HEK293 (cell line): ENCODE measurements at regions not wholly inside any gene's neighbourhood (a gene's known extent, or its start where the extent isn't known, plus 50 kb on each side); places are given as distances from the start of the nearest gene placed in this dataset.

Experiments
- CTCF ChIA-PET: fragments of 350-600 bp; formaldehyde crosslinking; extraction: SDS; loops from one replicate; lab custom pipeline; 2021; ENCODE audit warnings: antibody characterized with exemption; lab: Yijun Ruan, JAX
- POLR2A ChIA-PET: fragments of 300-600 bp; formaldehyde crosslinking; extraction: SDS; loops from one replicate; lab custom pipeline; 2020; ENCODE audit warnings: antibody characterized with exemption, inconsistent platforms; lab: Yijun Ruan, JAX
- H3K27ac ChIP-seq: fragments of 200-500 bp; sonication (Bioruptor generic); 2 replicates; pipeline ENCODE4 v1.5.1; 2014; ENCODE audit warnings: low read depth, low read length, control low read depth, inconsistent platforms; ENCODE audit errors: extremely low read depth
- H3K36me3 ChIP-seq, 2 experiments: fragments of 200-500 bp in 1 of 2; sonication (Bioruptor generic) in 1 of 2; 1 replicate in 1 of 2; 2 replicates in 1 of 2; pipeline ENCODE4 v1.5.1; 2014 to 2017; ENCODE audit warnings: inconsistent platforms in 2 of 2, low read length in 2 of 2; ENCODE audit not compliant: control insufficient read depth in 2 of 2, insufficient read depth in 1 of 2
- H3K4me1 ChIP-seq: fragments of 200-500 bp; sonication (Bioruptor generic); 2 replicates; pipeline ENCODE4 v1.5.1; 2014; ENCODE audit warnings: mild to moderate bottlenecking, low read length, inconsistent platforms; ENCODE audit not compliant: control insufficient read depth, insufficient read depth
- H3K4me3 ChIP-seq: 2 replicates; pipeline ENCODE4 v1.5.1; 2011; ENCODE audit warnings: low read depth, mild to moderate bottlenecking, control low read depth, low read length, moderate library complexity
- H3K9me3 ChIP-seq: fragments of 200-500 bp; sonication (Bioruptor generic); 2 replicates; pipeline ENCODE4 v1.5.1; 2014; ENCODE audit warnings: low read depth, low read length, inconsistent platforms; ENCODE audit not compliant: control insufficient read depth, insufficient read depth
- EGR2 ChIP-seq: fragments of 450-650 bp; formaldehyde crosslinking; IDR thresholded peaks from 2 replicates; pipeline ENCODE4 v1.5.1; 2016; ENCODE audit warnings: low read depth, missing biosample characterization, missing genetic modification characterization
- GLIS1 ChIP-seq: fragments of 450-650 bp; formaldehyde crosslinking; IDR thresholded peaks from 2 replicates; pipeline ENCODE4 v1.5.1; 2016; ENCODE audit warnings: missing biosample characterization, missing genetic modification characterization
- GLIS2 ChIP-seq: fragments of 450-650 bp; formaldehyde crosslinking; IDR thresholded peaks from 2 replicates; pipeline ENCODE4 v1.5.1; 2016; ENCODE audit warnings: missing biosample characterization, missing genetic modification characterization
- SP7 ChIP-seq: fragments of 450-650 bp; formaldehyde crosslinking; IDR thresholded peaks from 2 replicates; pipeline ENCODE4 v1.5.1; 2016; ENCODE audit warnings: missing biosample characterization, missing genetic modification characterization
- ZBTB48 ChIP-seq: fragments of 450-650 bp; formaldehyde crosslinking; IDR thresholded peaks from 2 replicates; pipeline ENCODE4 v1.5.1; 2016; ENCODE audit warnings: missing biosample characterization, missing genetic modification characterization
- ZIC2 ChIP-seq: fragments of 450-650 bp; formaldehyde crosslinking; IDR thresholded peaks from 2 replicates; pipeline ENCODE4 v1.5.1; 2016; ENCODE audit warnings: missing biosample characterization, missing genetic modification characterization
- ZNF10 ChIP-seq: fragments of 450-650 bp; formaldehyde crosslinking; IDR thresholded peaks from 2 replicates; pipeline ENCODE4 v1.5.1; 2017; ENCODE audit warnings: missing biosample characterization, missing genetic modification characterization
- ZNF121 ChIP-seq: fragments of 450-650 bp; formaldehyde crosslinking; IDR thresholded peaks from 2 replicates; pipeline ENCODE4 v1.5.1; 2016; ENCODE audit warnings: missing biosample characterization, missing genetic modification characterization
- ZNF23 ChIP-seq: fragments of 450-650 bp; formaldehyde crosslinking; IDR thresholded peaks from 2 replicates; pipeline ENCODE4 v1.5.1; 2016; ENCODE audit warnings: missing biosample characterization, missing genetic modification characterization, borderline replicate concordance
- ZNF239 ChIP-seq: fragments of 450-650 bp; formaldehyde crosslinking; IDR thresholded peaks from 2 replicates; pipeline ENCODE4 v1.5.1; 2016; ENCODE audit warnings: missing biosample characterization, missing genetic modification characterization
- ZNF292 ChIP-seq: fragments of 450-650 bp; formaldehyde crosslinking; IDR thresholded peaks from 2 replicates; pipeline ENCODE4 v1.5.1; 2016; ENCODE audit warnings: low read depth, missing biosample characterization, missing genetic modification characterization, borderline replicate concordance
- ZNF610 ChIP-seq: fragments of 450-650 bp; formaldehyde crosslinking; IDR thresholded peaks from 2 replicates; pipeline ENCODE4 v1.5.1; 2016; ENCODE audit warnings: missing biosample characterization, missing genetic modification characterization, borderline replicate concordance
- ZNF660 ChIP-seq: fragments of 450-650 bp; IDR thresholded peaks from 2 replicates; pipeline ENCODE4 v1.5.1; 2018; ENCODE audit warnings: missing biosample characterization, mild to moderate bottlenecking, missing genetic modification characterization
- ZNF791 ChIP-seq: fragments of 450-650 bp; formaldehyde crosslinking; IDR thresholded peaks from 2 replicates; pipeline ENCODE4 v1.5.1; 2016; ENCODE audit warnings: missing biosample characterization, missing genetic modification characterization
- TF ChIP-seq, protein P1 (sequence below): fragments of 450-650 bp; formaldehyde crosslinking; IDR thresholded peaks from 2 replicates; pipeline ENCODE4 v1.5.1; 2016; ENCODE audit warnings: missing biosample characterization, missing genetic modification characterization, borderline replicate concordance
- TF ChIP-seq, protein P2 (sequence below): fragments of 450-650 bp; formaldehyde crosslinking; IDR thresholded peaks from 2 replicates; pipeline ENCODE4 v1.5.1; 2017; ENCODE audit warnings: missing biosample characterization, missing genetic modification characterization

DNA sequence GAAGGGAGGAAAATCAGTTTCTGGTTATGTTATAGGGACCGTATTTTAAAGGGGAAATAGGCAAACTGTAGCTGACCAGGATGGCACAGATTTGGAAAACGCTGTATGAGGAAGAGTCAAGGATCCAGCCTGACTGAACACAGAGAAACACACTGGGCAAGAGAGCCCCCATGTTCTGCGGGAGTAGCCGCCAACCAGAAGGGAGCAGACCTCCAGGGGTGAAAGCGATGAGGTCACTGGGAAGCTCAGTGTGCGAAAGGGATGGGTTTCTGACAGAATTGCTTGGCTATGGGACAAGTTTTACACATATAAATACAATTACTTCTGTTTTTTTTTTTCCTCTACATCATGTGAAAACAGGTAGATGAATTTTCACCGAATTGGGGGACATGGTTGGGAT is 291.6 kb upstream of the PODXL start:
- TF ChIP-seq EGR2 (tag by site-specific recombination) (no peak), ZNF610 (tag by site-specific recombination) (no peak), ZIC2 (tag by site-specific recombination) (peak; percentile 61), GLIS1 (tag by site-specific recombination) (peak; percentile 61; the same call in 1 of the 2 replicates)
- TF ChIP-seq, protein P1, sequence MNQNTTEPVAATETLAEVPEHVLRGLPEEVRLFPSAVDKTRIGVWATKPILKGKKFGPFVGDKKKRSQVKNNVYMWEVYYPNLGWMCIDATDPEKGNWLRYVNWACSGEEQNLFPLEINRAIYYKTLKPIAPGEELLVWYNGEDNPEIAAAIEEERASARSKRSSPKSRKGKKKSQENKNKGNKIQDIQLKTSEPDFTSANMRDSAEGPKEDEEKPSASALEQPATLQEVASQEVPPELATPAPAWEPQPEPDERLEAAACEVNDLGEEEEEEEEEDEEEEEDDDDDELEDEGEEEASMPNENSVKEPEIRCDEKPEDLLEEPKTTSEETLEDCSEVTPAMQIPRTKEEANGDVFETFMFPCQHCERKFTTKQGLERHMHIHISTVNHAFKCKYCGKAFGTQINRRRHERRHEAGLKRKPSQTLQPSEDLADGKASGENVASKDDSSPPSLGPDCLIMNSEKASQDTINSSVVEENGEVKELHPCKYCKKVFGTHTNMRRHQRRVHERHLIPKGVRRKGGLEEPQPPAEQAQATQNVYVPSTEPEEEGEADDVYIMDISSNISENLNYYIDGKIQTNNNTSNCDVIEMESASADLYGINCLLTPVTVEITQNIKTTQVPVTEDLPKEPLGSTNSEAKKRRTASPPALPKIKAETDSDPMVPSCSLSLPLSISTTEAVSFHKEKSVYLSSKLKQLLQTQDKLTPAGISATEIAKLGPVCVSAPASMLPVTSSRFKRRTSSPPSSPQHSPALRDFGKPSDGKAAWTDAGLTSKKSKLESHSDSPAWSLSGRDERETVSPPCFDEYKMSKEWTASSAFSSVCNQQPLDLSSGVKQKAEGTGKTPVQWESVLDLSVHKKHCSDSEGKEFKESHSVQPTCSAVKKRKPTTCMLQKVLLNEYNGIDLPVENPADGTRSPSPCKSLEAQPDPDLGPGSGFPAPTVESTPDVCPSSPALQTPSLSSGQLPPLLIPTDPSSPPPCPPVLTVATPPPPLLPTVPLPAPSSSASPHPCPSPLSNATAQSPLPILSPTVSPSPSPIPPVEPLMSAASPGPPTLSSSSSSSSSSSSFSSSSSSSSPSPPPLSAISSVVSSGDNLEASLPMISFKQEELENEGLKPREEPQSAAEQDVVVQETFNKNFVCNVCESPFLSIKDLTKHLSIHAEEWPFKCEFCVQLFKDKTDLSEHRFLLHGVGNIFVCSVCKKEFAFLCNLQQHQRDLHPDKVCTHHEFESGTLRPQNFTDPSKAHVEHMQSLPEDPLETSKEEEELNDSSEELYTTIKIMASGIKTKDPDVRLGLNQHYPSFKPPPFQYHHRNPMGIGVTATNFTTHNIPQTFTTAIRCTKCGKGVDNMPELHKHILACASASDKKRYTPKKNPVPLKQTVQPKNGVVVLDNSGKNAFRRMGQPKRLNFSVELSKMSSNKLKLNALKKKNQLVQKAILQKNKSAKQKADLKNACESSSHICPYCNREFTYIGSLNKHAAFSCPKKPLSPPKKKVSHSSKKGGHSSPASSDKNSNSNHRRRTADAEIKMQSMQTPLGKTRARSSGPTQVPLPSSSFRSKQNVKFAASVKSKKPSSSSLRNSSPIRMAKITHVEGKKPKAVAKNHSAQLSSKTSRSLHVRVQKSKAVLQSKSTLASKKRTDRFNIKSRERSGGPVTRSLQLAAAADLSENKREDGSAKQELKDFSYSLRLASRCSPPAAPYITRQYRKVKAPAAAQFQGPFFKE (tag by site-specific recombination), result no peak
- TF ChIP-seq, all 188 proteins: peak for 2
- CTCF ChIA-PET, result interaction anchor here (0.7 to 3.6 kb wide), 3 partner anchors 9 to 157 kb away, joined by 3 to 24 read pairs (median 3); no protein-coding TSS in a partner anchor
- H3K9me3 ChIP-seq, result no peaks in the 10 kb centered on the region
- H3K36me3 ChIP-seq, result no peaks in the 10 kb centered on the region
- POLR2A ChIA-PET, result no interaction called here
- no peak overlapping the region for H3K27ac ChIP-seq
- H3K4me1 ChIP-seq, result 0 out of 2 replicates have a peak, but pooled peaks cover 2% of the 10 kb centered on the region
- no peak overlapping the region for H3K4me3 ChIP-seq

DNA sequence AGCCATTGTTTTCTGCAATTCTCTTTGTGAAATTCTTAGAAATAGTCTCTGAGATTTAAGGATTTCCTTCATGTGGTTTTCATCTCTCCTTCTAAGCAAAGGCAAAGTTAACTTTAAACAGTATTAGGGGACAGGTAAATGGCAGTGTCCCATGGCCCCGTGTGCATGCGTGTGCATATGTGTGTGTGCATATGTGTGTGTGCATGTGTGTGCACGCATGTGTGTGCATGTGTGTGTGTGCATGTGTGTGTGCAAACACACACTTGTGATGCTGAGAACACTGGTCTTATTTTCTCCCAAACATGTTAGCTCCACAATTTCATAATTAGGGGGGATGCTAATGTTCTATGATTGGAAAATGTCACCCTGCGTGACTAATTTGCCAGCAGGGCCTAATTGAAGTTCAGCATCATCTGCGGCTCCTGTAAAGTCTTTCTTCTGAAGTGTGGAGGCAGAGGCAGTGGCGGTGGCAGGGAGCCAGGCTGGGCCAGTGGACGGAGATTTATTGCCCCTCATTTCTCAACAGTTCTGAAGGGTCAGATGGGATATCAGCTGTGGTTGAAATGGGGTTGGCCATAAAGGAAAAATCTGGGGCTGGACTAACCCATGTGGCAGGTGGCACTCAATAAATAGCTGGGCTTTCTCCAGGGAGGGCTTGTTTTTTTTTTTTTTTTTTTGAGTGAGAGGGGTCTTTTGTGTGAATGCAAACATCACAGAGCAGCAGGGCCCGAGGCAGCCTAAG is 289.3 kb upstream of the PODXL start:
- CTCF ChIA-PET, result interaction anchor here (1.0 to 3.4 kb wide), 3 partner anchors 10 to 19 kb away, joined by 3 to 37 read pairs (median 3); no protein-coding TSS in a partner anchor
- no peaks in the 10 kb centered on the region for H3K9me3 ChIP-seq
- H3K4me3 ChIP-seq, result no peak overlapping the region
- H3K4me1 ChIP-seq, result no peaks in the 10 kb centered on the region
- POLR2A ChIA-PET, result no interaction called here
- H3K36me3 ChIP-seq, result no peaks in the 10 kb centered on the region
- TF ChIP-seq SP7 (tag by site-specific recombination) (peak; percentile 30; the same call in 1 of the 2 replicates), GLIS2 (tag by site-specific recombination) (no peak), ZNF791 (tag by site-specific recombination) (no peak), ZNF23 (no peak), ZNF121 (no peak), ZNF292 (tag by site-specific recombination) (no peak), ZNF660 (tag by site-specific recombination) (peak; percentile 58; the same call in 1 of the 2 replicates), ZBTB48 (tag by site-specific recombination) (no peak), ZNF239 (tag by site-specific recombination) (no peak), ZNF10 (tag by site-specific recombination) (no peak)
- TF ChIP-seq, protein P2, sequence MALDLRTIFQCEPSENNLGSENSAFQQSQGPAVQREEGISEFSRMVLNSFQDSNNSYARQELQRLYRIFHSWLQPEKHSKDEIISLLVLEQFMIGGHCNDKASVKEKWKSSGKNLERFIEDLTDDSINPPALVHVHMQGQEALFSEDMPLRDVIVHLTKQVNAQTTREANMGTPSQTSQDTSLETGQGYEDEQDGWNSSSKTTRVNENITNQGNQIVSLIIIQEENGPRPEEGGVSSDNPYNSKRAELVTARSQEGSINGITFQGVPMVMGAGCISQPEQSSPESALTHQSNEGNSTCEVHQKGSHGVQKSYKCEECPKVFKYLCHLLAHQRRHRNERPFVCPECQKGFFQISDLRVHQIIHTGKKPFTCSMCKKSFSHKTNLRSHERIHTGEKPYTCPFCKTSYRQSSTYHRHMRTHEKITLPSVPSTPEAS (tag by site-specific recombination), result peak; percentile 95
- H3K27ac ChIP-seq, result no peak overlapping the region
